CD4-positive, alpha-beta memory T cell (primary cell): ENCODE measurements at regions not wholly inside any gene's neighbourhood (a gene's known extent, or its start where the extent isn't known, plus 50 kb on each side); places are given as distances from the start of the nearest gene placed in this dataset.

Experiments used
- CTCF ChIA-PET: fragments of 350-600 bp; sonication (Branson Sonifier 250); formaldehyde crosslinking; loops from one replicate; lab custom pipeline; 2021; ENCODE audit warnings: inconsistent platforms; ENCODE audit not compliant: partially characterized antibody; lab: Charles Lee
- POLR2A ChIA-PET: fragments of 350-600 bp; sonication (Branson Sonifier 250); formaldehyde crosslinking; loops from one replicate; lab custom pipeline; 2021; ENCODE audit not compliant: partially characterized antibody; lab: Charles Lee
- DNase-seq, 5 donors: peaks; one replicate each; pipeline versions ENCODE4 v3.0.0 to v3.0.0-alpha.2; 2020 to 2022; ENCODE audit warnings: mixed read lengths in 1 of 5
- H3K27ac ChIP-seq: one replicate; pipeline ENCODE4 v1.7.0; 2013; ENCODE audit warnings: low read depth, low read length
- H3K27me3 ChIP-seq: 2 replicates; pipeline ENCODE4 v1.7.0; 2013; ENCODE audit warnings: mild to moderate bottlenecking, low read length, moderate library complexity; ENCODE audit not compliant: insufficient read depth
- H3K36me3 ChIP-seq: 2 replicates; pipeline ENCODE4 v1.7.0; 2013; ENCODE audit warnings: mild to moderate bottlenecking, low read length, moderate library complexity; ENCODE audit not compliant: insufficient read depth
- H3K4me1 ChIP-seq: 2 replicates; pipeline ENCODE4 v1.7.0; 2013; ENCODE audit warnings: mild to moderate bottlenecking, low read length, moderate library complexity; ENCODE audit not compliant: insufficient read depth
- H3K4me3 ChIP-seq, 2 donors: one replicate each; pipeline ENCODE4 v1.7.0; 2013; ENCODE audit warnings: low read length in 2 of 2, mild to moderate bottlenecking in 1 of 2
- H3K9me3 ChIP-seq, 2 donors: one replicate each; pipeline ENCODE4 v1.7.0; 2013; ENCODE audit warnings: low read length in 2 of 2, control low read depth in 1 of 2; ENCODE audit not compliant: control insufficient read depth in 1 of 2
- H3K27ac Mint-ChIP-seq, 7 donors: one replicate each; pipeline ENCODE4 v1.8.0; 2020 to 2021; ENCODE audit warnings: mixed read lengths in 7 of 7, mild to moderate bottlenecking in 6 of 7, inconsistent platforms in 3 of 7, moderate library complexity in 3 of 7
- H3K27me3 Mint-ChIP-seq, 2 donors: one replicate each; pipeline ENCODE4 v1.8.0; 2020 to 2021; ENCODE audit warnings: mixed read lengths in 2 of 2
- H3K36me3 Mint-ChIP-seq, 2 donors: one replicate each; pipeline ENCODE4 v1.8.0; 2020 to 2021; ENCODE audit warnings: mixed read lengths in 2 of 2, inconsistent platforms in 1 of 2, mild to moderate bottlenecking in 1 of 2
- H3K4me1 Mint-ChIP-seq, 4 donors: one replicate each; pipeline ENCODE4 v1.8.0; 2020 to 2021; ENCODE audit warnings: mixed read lengths in 4 of 4, mild to moderate bottlenecking in 1 of 4
- H3K4me3 Mint-ChIP-seq, 8 donors: one replicate each; pipeline ENCODE4 v1.8.0; 2020 to 2021; ENCODE audit warnings: mixed read lengths in 8 of 8, mild to moderate bottlenecking in 7 of 8, moderate library complexity in 6 of 8, inconsistent platforms in 3 of 8
- H3K9me3 Mint-ChIP-seq, 8 donors: one replicate each; pipeline ENCODE4 v1.8.0; 2020 to 2021; ENCODE audit warnings: mixed read lengths in 8 of 8, mild to moderate bottlenecking in 5 of 8, inconsistent platforms in 3 of 8, moderate library complexity in 1 of 8
- intact Hi-C: fragments of 100-400 bp; cut with micrococcal nuclease; formaldehyde crosslinking; loops from one replicate; pipeline ENCODE4 v1.15.1; 2023

GRCh38 chr9:79287708-79288290, 284.0 kb upstream of the TLE4 start:
- Mint-ChIP-seq H3K4me1 (no peaks in the 10 kb centered on the region), H3K4me3 (no peak overlapping the region), H3K27me3 (no peaks in the 10 kb centered on the region), H3K27ac (no peak overlapping the region), H3K9me3 (no peaks in the 10 kb centered on the region), H3K36me3 (no peaks in the 10 kb centered on the region)
- POLR2A ChIA-PET, result no interaction called here
- Histone ChIP-seq H3K4me3 (no peak overlapping the region), H3K36me3 (no peaks in the 10 kb centered on the region), H3K9me3 (no peaks in the 10 kb centered on the region), H3K27me3 (no peaks in the 10 kb centered on the region), H3K4me1 (no peaks in the 10 kb centered on the region), H3K27ac (no peak overlapping the region)
- CTCF ChIA-PET, result no interaction called here
- intact Hi-C loops, result no loop called here
- DNase-seq, result no peak

DNA sequence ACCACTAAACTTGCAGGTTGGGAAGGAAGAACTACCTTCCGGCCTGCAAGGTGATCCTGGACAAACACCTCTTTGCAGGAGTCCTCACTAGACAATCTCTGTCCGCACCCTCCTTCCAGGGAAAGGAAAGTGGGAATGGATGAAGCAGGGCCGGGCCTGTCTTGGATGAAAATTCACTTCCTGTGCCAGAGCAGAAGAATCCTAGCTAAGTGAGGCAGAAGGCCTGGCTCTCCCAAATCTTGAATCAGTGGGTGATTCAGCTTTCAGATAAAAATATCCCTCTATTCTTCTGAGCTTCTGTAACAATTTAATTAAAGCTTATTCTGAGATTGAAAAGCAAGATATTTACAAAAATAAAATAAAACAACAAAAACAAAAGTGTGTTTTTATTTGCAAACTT, 281.9 kb upstream of the TLE4 start:
- Histone ChIP-seq H3K4me1 (no peaks in the 10 kb centered on the region), H3K27me3 (no peaks in the 10 kb centered on the region), H3K4me3 (no peak overlapping the region), H3K27ac (no peak overlapping the region), H3K36me3 (no peaks in the 10 kb centered on the region), H3K9me3 (no peaks in the 10 kb centered on the region)
- ChIA-PET POLR2A (no interaction called here), CTCF (no interaction called here)
- DNase-seq, result no peak
- Mint-ChIP-seq H3K27me3 (no peaks in the 10 kb centered on the region), H3K36me3 (no peaks in the 10 kb centered on the region), H3K4me1 (no peaks in the 10 kb centered on the region), H3K9me3 (no peaks in the 10 kb centered on the region), H3K4me3 (no peak overlapping the region), H3K27ac (no peak overlapping the region)
- intact Hi-C loops, result no loop called here

DNA sequence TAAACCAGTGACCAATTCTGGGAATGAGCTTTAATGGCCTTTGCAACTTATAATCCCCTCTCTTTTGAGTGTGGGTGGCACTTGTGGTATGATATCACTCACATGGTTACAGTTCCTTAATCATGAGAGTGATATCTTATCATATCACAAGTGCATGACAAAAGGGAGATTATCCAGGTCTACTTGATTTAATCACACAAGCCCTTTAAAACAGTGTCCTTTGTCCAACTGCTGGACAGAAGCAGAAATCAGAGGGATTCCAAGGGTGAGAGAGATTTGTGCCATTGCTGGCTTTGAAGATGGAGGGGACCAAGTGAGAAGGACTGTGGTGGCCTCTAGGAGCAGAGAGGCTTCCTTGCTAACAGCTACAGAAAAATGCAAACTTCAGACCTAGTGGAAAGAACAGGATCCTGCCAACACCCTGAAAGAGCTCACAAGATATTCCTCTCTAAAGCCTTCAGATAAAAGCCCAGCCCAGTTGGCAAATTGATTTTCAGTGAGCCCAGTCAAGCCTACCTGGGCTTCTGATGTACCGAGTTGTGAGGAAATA, 279.0 kb upstream of the TLE4 start:
- Histone ChIP-seq H3K27me3 (no peaks in the 10 kb centered on the region), H3K36me3 (no peaks in the 10 kb centered on the region), H3K4me3 (no peak overlapping the region), H3K27ac (no peak overlapping the region), H3K9me3 (no peaks in the 10 kb centered on the region), H3K4me1 (no peaks in the 10 kb centered on the region)
- H3K36me3 Mint-ChIP-seq, result no peaks in the 10 kb centered on the region
- no peaks in the 10 kb centered on the region for H3K4me1 Mint-ChIP-seq
- ChIA-PET POLR2A (no interaction called here), CTCF (no interaction called here)
- no peak for DNase-seq
- H3K27ac Mint-ChIP-seq, result no peak overlapping the region
- peaks cover 0 to 2% of the 10 kb centered on the region in 2 donors for H3K27me3 Mint-ChIP-seq
- no peak overlapping the region for H3K4me3 Mint-ChIP-seq
- intact Hi-C loops, result no loop called here
- H3K9me3 Mint-ChIP-seq, result peaks cover 0 to 1% (median 0%) of the 10 kb centered on the region in 8 donors

DNA sequence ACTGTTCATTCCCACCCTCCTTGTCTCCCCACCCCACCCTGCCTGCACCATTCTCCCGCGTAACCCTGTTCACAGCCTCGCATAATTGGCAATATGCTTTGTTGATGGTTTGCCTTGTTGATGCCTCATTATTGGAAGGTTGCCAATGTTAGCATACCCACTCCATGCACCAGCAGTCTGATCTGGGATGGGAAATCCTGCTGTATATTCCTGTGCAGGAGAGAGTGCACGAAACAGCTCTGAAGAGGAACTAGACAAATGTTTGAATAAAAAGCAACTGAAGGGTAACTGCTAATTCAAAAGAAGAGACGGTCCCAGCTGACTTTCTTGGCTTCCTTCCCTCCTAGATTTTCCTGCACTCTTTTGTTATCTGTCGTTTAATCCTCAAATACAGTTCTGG, 271.7 kb upstream of the TLE4 start:
- H3K27ac Mint-ChIP-seq, result no peak overlapping the region

DNA sequence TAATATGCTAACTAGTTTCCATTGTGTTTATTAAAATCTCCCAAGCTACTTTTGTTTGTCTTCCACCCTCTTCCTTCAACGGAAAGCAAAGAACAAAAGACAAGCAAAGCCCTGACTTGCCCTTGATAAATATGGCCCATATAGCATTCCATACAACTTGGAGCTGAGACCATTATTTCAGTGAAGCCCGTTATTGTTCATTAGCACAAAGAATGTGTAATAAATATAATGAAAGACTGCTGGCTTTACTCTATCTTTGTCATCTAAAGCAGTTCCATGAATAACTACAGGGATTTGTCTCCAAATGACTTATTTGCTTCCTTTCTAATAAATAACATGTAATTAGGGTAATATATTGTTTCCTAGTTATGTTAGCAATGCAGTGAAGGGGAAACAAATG, 270.7 kb upstream of the TLE4 start:
- H3K4me1 ChIP-seq, result no peaks in the 10 kb centered on the region
- H3K4me3 Mint-ChIP-seq, result no peak overlapping the region
- peaks cover 0 to 1% (median 0%) of the 10 kb centered on the region in 8 donors for H3K9me3 Mint-ChIP-seq
- peaks cover 2 to 4% of the 10 kb centered on the region in 2 donors for H3K27me3 Mint-ChIP-seq
- no peak for DNase-seq
- ChIA-PET CTCF (no interaction called here), POLR2A (no interaction called here)
- H3K36me3 ChIP-seq, result no peaks in the 10 kb centered on the region
- no peak overlapping the region for H3K4me3 ChIP-seq
- no peak overlapping the region for H3K27ac ChIP-seq
- H3K4me1 Mint-ChIP-seq, result no peaks in the 10 kb centered on the region
- intact Hi-C loops, result no loop called here
- no peaks in the 10 kb centered on the region for H3K9me3 ChIP-seq
- no peaks in the 10 kb centered on the region for H3K27me3 ChIP-seq
- no peak overlapping the region for H3K27ac Mint-ChIP-seq
- H3K36me3 Mint-ChIP-seq, result no peaks in the 10 kb centered on the region

More for the DNA sequence above, 271.7 kb upstream of the TLE4 start:
- DNase-seq, result no peak
- H3K36me3 Mint-ChIP-seq, result no peaks in the 10 kb centered on the region
- Histone ChIP-seq H3K36me3 (no peaks in the 10 kb centered on the region), H3K4me1 (no peaks in the 10 kb centered on the region), H3K27me3 (no peaks in the 10 kb centered on the region), H3K4me3 (no peak overlapping the region), H3K9me3 (no peaks in the 10 kb centered on the region), H3K27ac (no peak overlapping the region)
- peaks cover 0 to 1% (median 0%) of the 10 kb centered on the region in 8 donors for H3K9me3 Mint-ChIP-seq
- no peaks in the 10 kb centered on the region for H3K4me1 Mint-ChIP-seq
- ChIA-PET POLR2A (no interaction called here), CTCF (no interaction called here)
- no peak overlapping the region for H3K4me3 Mint-ChIP-seq
- intact Hi-C loops, result no loop called here
- peaks cover 2 to 4% of the 10 kb centered on the region in 2 donors for H3K27me3 Mint-ChIP-seq

DNA sequence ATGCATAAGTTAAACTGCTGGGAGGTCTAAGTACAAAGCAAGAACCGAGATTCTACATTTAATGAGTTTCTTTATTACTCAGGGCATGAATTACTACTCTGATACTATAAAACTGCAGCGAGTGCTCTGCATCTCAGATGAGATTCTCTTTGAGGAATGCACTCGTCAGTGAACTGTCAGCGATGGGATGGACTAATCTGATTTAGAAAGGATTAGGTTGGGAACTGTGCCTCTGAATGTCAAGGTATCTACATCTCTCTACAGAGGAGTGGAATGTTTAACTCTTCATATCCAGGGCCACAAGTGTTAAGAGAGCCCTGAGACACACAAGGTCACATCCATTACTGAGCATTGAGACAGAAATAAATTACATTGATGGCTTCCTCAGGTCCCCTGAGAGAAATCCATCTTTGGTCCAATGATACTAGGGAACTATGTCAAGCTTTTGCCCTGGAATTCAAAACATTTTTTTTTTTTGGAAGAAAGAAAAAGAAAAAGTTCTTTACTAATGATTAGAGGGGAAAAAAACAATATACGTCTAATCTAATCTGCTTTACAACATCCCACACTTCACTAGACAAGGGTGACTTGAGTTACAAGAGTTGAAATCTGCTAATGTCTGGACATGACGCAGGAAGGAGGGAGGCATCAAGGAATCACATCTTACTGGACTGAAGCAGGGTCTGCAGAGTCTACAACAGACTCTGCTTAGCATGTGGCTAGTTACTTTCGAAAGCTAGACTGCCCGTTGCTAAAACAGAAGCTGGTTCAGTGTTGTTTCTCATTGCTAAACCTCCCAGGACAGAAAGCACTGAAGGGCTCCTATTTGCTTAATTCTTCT, 270.0 kb upstream of the TLE4 start:
- intact Hi-C loops, result no loop called here
- Mint-ChIP-seq H3K4me3 (no peak overlapping the region), H3K4me1 (no peaks in the 10 kb centered on the region), H3K9me3 (no peaks in the 10 kb centered on the region), H3K36me3 (no peaks in the 10 kb centered on the region), H3K27ac (no peak overlapping the region), H3K27me3 (peaks cover 1 to 4% of the 10 kb centered on the region in 2 donors)
- H3K27me3 ChIP-seq, result no peaks in the 10 kb centered on the region
- no peaks in the 10 kb centered on the region for H3K9me3 ChIP-seq
- H3K27ac ChIP-seq, result no peak overlapping the region
- no peak overlapping the region for H3K4me3 ChIP-seq
- DNase-seq, result no peak
- H3K4me1 ChIP-seq, result no peaks in the 10 kb centered on the region
- H3K36me3 ChIP-seq, result no peaks in the 10 kb centered on the region
- ChIA-PET CTCF (no interaction called here), POLR2A (no interaction called here)

DNA sequence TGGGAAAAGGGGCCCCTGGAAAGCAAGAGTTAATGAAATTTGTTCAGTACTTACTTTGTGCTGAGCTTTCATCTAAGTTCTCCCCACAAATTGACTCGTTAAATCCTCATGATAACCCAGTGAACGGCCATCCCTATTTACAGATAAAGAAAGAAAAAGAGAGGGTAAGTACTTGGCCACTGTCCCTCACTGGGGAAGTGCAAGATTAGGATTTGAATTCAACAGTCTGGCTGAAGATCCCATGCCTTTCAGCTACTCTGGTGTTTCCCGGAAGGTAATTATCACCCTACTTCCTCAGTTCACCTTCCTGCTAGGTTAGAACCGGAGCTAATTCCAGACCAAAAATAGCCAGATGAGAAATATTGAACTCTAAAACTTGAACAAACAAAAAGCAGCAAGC, 269.2 kb upstream of the TLE4 start:
- no peaks in the 10 kb centered on the region for H3K27me3 ChIP-seq
- CTCF ChIA-PET, result no interaction called here
- H3K36me3 Mint-ChIP-seq, result no peaks in the 10 kb centered on the region

More for the DNA sequence above, 269.2 kb upstream of the TLE4 start:
- POLR2A ChIA-PET, result no interaction called here
- no peak overlapping the region for H3K4me3 ChIP-seq
- Mint-ChIP-seq H3K27ac (no peak overlapping the region), H3K4me3 (no peak overlapping the region), H3K9me3 (no peaks in the 10 kb centered on the region), H3K4me1 (no peaks in the 10 kb centered on the region), H3K27me3 (peaks cover 3 to 4% of the 10 kb centered on the region in 2 donors)
- H3K27ac ChIP-seq, result no peak overlapping the region
- DNase-seq, result no peak
- no peaks in the 10 kb centered on the region for H3K36me3 ChIP-seq
- no peaks in the 10 kb centered on the region for H3K9me3 ChIP-seq
- H3K4me1 ChIP-seq, result no peaks in the 10 kb centered on the region
- intact Hi-C loops, result no loop called here
